Keratinocyte (primary cell): ENCODE measurements at regions not wholly inside any gene's neighbourhood (a gene's known extent, or its start where the extent isn't known, plus 50 kb on each side); places are given as distances from the start of the nearest gene placed in this dataset.

Experiments used
- DNase-seq: peaks from one replicate; pipeline ENCODE4 v3.0.0-alpha.2; 2011; ENCODE audit warnings: low read depth, missing footprints, low spot score
- FAIRE-seq: peaks from 2 replicates; lab custom pipeline; 2011; peaks lifted over from hg19 to GRCh38; lab: Jason Lieb, UNC
- H2AFZ ChIP-seq: 2 replicates; pipeline ENCODE4 v1.6.0; 2012; ENCODE audit warnings: low read length, control low read depth, inconsistent platforms; ENCODE audit not compliant: control insufficient read depth
- H3K27ac ChIP-seq: 2 replicates; pipeline ENCODE4 v1.5.1; 2011; ENCODE audit warnings: low read length; ENCODE audit not compliant: control insufficient read depth, insufficient read depth
- H3K27me3 ChIP-seq: 3 replicates; pipeline ENCODE4 v1.6.0; 2011; ENCODE audit warnings: low read length; ENCODE audit not compliant: control insufficient read depth, insufficient read depth; ENCODE audit errors: extremely low read depth
- H3K36me3 ChIP-seq, 2 experiments: 2 replicates in 1 of 2; 3 replicates in 1 of 2; pipeline ENCODE4 v1.5.1; 2011; ENCODE audit warnings: low read length in 2 of 2, mild to moderate bottlenecking in 1 of 2; ENCODE audit not compliant: control insufficient read depth in 2 of 2, insufficient read depth in 2 of 2; ENCODE audit errors: extremely low read depth in 1 of 2
- H3K4me1 ChIP-seq: 3 replicates; pipeline ENCODE4 v1.5.1; 2011; ENCODE audit warnings: low read length; ENCODE audit not compliant: control insufficient read depth, insufficient read depth; ENCODE audit errors: extremely low read depth
- H3K4me2 ChIP-seq: 3 replicates; pipeline ENCODE4 v1.6.0; 2011; ENCODE audit warnings: low read depth, low read length; ENCODE audit not compliant: control insufficient read depth, insufficient read depth; ENCODE audit errors: extremely low read depth
- H3K4me3 ChIP-seq, 3 experiments: fragments of 200-600 bp in 1 of 3; sonication (generic) in 1 of 3; 2 replicates in 2 of 3; 3 replicates in 1 of 3; pipeline ENCODE4 v1.5.1; 2011 to 2016; ENCODE audit warnings: low read length in 3 of 3, mild to moderate bottlenecking in 3 of 3, control low read depth in 2 of 3, inconsistent platforms in 1 of 3, low read depth in 1 of 3, mixed read lengths in 1 of 3, mixed run types in 1 of 3, moderate library complexity in 1 of 3; ENCODE audit not compliant: control insufficient read depth in 2 of 3, insufficient read depth in 2 of 3; ENCODE audit errors: extremely low read depth in 1 of 3
- H3K79me2 ChIP-seq: 2 replicates; pipeline ENCODE4 v1.6.0; 2012; ENCODE audit warnings: low read length; ENCODE audit not compliant: control insufficient read depth, insufficient read depth
- H3K9ac ChIP-seq: 3 replicates; pipeline ENCODE4 v1.6.0; 2011; ENCODE audit warnings: low read length; ENCODE audit not compliant: control insufficient read depth, insufficient read depth; ENCODE audit errors: extremely low read depth
- H3K9me1 ChIP-seq: 3 replicates; pipeline ENCODE4 v1.6.0; 2011; ENCODE audit warnings: low read length; ENCODE audit not compliant: control insufficient read depth, insufficient read depth; ENCODE audit errors: extremely low read depth
- H3K9me3 ChIP-seq: 2 replicates; pipeline ENCODE4 v1.5.1; 2012; ENCODE audit warnings: low read depth, low read length; ENCODE audit not compliant: control insufficient read depth
- H4K20me1 ChIP-seq: 3 replicates; pipeline ENCODE4 v1.6.0; 2011; ENCODE audit warnings: low read length; ENCODE audit not compliant: control insufficient read depth, insufficient read depth; ENCODE audit errors: extremely low read depth
- CTCF ChIP-seq, 3 experiments: IDR thresholded peaks in 1 of 3; conservative IDR thresholded peaks in 1 of 3; optimal IDR thresholded peaks in 1 of 3; 2 replicates in 2 of 3; 3 replicates in 1 of 3; pipeline versions ENCODE3 to v1.5.1; 2011; ENCODE audit warnings: low read length in 3 of 3, mild to moderate bottlenecking in 3 of 3, moderate library complexity in 2 of 3, control low read depth in 1 of 3, inconsistent platforms in 1 of 3; ENCODE audit not compliant: insufficient read depth in 2 of 3; ENCODE audit errors: extremely low read depth in 1 of 3
- EZH2 ChIP-seq: IDR thresholded peaks from one replicate; pipeline ENCODE4 v1.6.1; 2012; ENCODE audit warnings: inconsistent platforms, mild to moderate bottlenecking, low read length, moderate library complexity
- dilution Hi-C: fragments of 300-500 bp; cut with MboI; formaldehyde crosslinking; loops from one replicate; pipeline ENCODE4 v1.7.0; 2020; ENCODE audit warnings: low sequenced_read_pairs; ENCODE audit not compliant: extremely low pct_ligation_motif_present

GRCh38 chr6:1153696-1154245 is 158.1 kb upstream of the FOXQ1 start:
- no peak overlapping the region for H3K4me3 ChIP-seq
- no peaks in the 10 kb centered on the region for H3K36me3 ChIP-seq
- dilution Hi-C loops = no loop called here
- H3K9me3 ChIP-seq = no peaks in the 10 kb centered on the region
- H2AFZ ChIP-seq = no peak overlapping the region
- TF ChIP-seq CTCF (optimal IDR thresholded peaks at IDR 0.05 in 1 of 3, IDR thresholded peaks at IDR 0.05 in 1 of 3, conservative IDR thresholded peaks at IDR 0.05 in 1 of 3; ENCODE audit: extremely low read depth in 1 of 3, insufficient read depth in 2 of 3, low read length in 3 of 3) (no peak), EZH2 (no peak)
- H3K27me3 ChIP-seq = no peaks in the 10 kb centered on the region
- no peaks in the 10 kb centered on the region for H3K4me1 ChIP-seq
- no peak overlapping the region for H3K27ac ChIP-seq
- no peak overlapping the region for H3K4me2 ChIP-seq
- H3K9ac ChIP-seq = no peak overlapping the region
- no peaks in the 10 kb centered on the region for H4K20me1 ChIP-seq
- DNase-seq (no peak), FAIRE-seq (no peak)
- no peaks in the 10 kb centered on the region for H3K79me2 ChIP-seq
- H3K9me1 ChIP-seq = no peaks in the 10 kb centered on the region

- dilution Hi-C loops = no loop called here
- DNase-seq (no peak), FAIRE-seq (no peak)
- Histone ChIP-seq H3K9me3 (peaks cover 2% of the 10 kb centered on the region), H3K4me1 (peaks cover 2% of the 10 kb centered on the region), H3K27ac (no peak overlapping the region), H3K9ac (no peak overlapping the region), H4K20me1 (no peaks in the 10 kb centered on the region), H3K27me3 (no peaks in the 10 kb centered on the region), H2AFZ (no peak overlapping the region), H3K36me3 (no peaks in the 10 kb centered on the region), H3K79me2 (no peaks in the 10 kb centered on the region), H3K4me3 (no peak overlapping the region), H3K4me2 (no peak overlapping the region), H3K9me1 (no peaks in the 10 kb centered on the region)
- TF ChIP-seq CTCF (optimal IDR thresholded peaks at IDR 0.05 in 1 of 3, IDR thresholded peaks at IDR 0.05 in 1 of 3, conservative IDR thresholded peaks at IDR 0.05 in 1 of 3; ENCODE audit: extremely low read depth in 1 of 3, insufficient read depth in 2 of 3, low read length in 3 of 3) (no peak), EZH2 (no peak)
Measured at GRCh38 chr6:1146500-1146899, 165.4 kb upstream of the FOXQ1 start.
